Activated CD8-positive, alpha-beta memory T cell treated with anti-CD3 and anti-CD28 coated beads, Interleukin-2, amount 10 ng/mL, durations not matched to agents 7 days and 5 days (primary cell): ENCODE measurements at regions not wholly inside any gene's neighbourhood (a gene's known extent, or its start where the extent isn't known, plus 50 kb on each side); places are given as distances from the start of the nearest gene placed in this dataset.
"Not testable (repeated sequence)": the region's sequence is repeated elsewhere in the genome, so short reads cannot be mapped to it uniquely, and the experiment has no call there.

ENCODE experiments used
- ATAC-seq: fragments of 150-1000 bp; cut with Tn5 transposase; one replicate; pipeline ENCODE4 v1.10.0; 2021; ENCODE audit warnings: moderate library complexity
- CTCF ChIA-PET: fragments of 350-600 bp; sonication (Branson Sonifier 250); formaldehyde crosslinking; loops from one replicate; lab custom pipeline; 2021; ENCODE audit warnings: antibody characterized with exemption; lab: Charles Lee
- DNase-seq: peaks from one replicate; pipeline ENCODE4 v3.0.0-alpha.2; 2020
- H3K27ac Mint-ChIP-seq: one replicate; pipeline ENCODE4 v1.8.0; 2021; ENCODE audit warnings: mild to moderate bottlenecking, mixed read lengths
- H3K27me3 Mint-ChIP-seq: one replicate; pipeline ENCODE4 v1.8.0; 2021; ENCODE audit warnings: mixed read lengths
- H3K36me3 Mint-ChIP-seq: one replicate; pipeline ENCODE4 v1.8.0; 2021; ENCODE audit warnings: mild to moderate bottlenecking, mixed read lengths
- H3K4me1 Mint-ChIP-seq: one replicate; pipeline ENCODE4 v1.8.0; 2021; ENCODE audit warnings: mixed read lengths
- H3K4me3 Mint-ChIP-seq: one replicate; pipeline ENCODE4 v1.8.0; 2021; ENCODE audit warnings: mild to moderate bottlenecking, moderate library complexity, mixed read lengths
- H3K9me3 Mint-ChIP-seq: one replicate; pipeline ENCODE4 v1.8.0; 2022; ENCODE audit warnings: low read depth, mixed read lengths

DNA sequence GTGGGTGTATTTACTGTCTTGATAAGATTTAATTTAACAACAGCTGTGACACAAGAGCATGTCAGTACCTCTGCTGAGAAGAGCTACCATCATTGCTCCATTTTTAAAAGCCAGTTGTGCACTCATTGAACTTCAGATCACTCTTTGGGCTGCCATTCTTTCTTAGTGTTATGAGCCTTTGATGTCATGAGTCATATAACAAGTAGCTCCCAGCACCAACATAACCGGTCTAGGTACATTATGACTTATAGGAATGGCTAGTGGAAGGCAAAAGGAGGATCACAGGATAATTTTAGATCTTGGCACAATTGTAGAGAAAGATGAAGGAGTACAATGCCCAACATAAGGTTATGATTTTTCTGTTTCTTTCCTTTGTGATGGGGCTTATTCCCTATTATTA lies 170.8 kb upstream of the FBN2 start:
- no peak overlapping the region for H3K4me3 Mint-ChIP-seq
- CTCF ChIA-PET = no interaction called here
- no peak for ATAC-seq

DNA sequence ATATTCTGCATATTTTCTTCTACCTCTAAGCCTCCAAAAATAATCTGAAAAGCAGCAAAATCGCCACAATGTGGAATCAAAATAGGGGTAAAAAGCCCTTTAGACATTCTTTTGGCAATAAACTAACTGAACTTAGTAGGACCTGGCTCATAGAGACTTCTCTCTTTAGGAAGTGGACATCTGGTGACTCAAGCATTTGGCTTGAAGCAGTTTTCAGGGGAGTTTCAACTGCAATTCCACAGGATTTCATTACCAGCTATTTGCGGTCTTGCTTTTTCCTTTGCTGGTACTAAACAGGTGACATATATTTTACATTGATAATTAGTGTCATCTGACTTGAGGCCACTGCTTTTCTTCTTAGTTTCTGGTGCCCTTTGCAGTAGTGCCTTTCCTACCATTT lies 173.2 kb upstream of the FBN2 start:
- ATAC-seq = no peak

More for the DNA sequence above, 170.8 kb upstream of the FBN2 start:
- no peak for DNase-seq
- no peak overlapping the region for H3K27ac Mint-ChIP-seq
- H3K27me3 Mint-ChIP-seq = no peaks in the 10 kb centered on the region
- H3K4me1 Mint-ChIP-seq = no peaks in the 10 kb centered on the region
- no peaks in the 10 kb centered on the region for H3K9me3 Mint-ChIP-seq
- H3K36me3 Mint-ChIP-seq = no peaks in the 10 kb centered on the region

DNA sequence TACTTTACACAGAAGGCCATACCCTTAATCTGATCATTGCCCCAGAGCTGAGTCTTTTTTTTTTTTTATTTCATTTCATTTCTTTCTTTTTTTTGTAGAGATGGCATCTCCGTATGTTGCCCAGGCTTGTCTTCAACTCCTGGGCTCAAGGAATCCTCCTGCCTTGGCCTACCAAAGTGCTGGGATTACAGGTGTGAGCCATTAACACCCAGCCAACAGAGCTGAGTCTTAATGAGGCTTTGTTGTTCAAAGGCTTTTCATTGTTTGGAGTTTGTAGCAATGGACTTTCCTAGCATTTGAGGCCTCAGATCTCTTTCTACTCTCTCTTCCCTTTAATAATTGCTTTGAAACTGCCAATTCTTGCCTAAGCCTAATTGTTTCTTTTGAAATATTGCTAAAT lies 176.5 kb upstream of the FBN2 start:
- no peak for ATAC-seq
- DNase-seq = no peak
- H3K27me3 Mint-ChIP-seq = no peaks in the 10 kb centered on the region
- CTCF ChIA-PET = no interaction called here
- H3K27ac Mint-ChIP-seq = no peak overlapping the region
- H3K4me3 Mint-ChIP-seq = no peak overlapping the region
- no peaks in the 10 kb centered on the region for H3K36me3 Mint-ChIP-seq
- no peaks in the 10 kb centered on the region for H3K4me1 Mint-ChIP-seq
- H3K9me3 Mint-ChIP-seq = peaks cover 3% of the 10 kb centered on the region

More for the DNA sequence above, 173.2 kb upstream of the FBN2 start:
- Mint-ChIP-seq H3K9me3 (peaks cover 3% of the 10 kb centered on the region), H3K4me1 (no peaks in the 10 kb centered on the region), H3K27me3 (no peaks in the 10 kb centered on the region), H3K36me3 (no peaks in the 10 kb centered on the region), H3K4me3 (no peak overlapping the region), H3K27ac (no peak overlapping the region)
- CTCF ChIA-PET = no interaction called here
- DNase-seq = no peak

DNA sequence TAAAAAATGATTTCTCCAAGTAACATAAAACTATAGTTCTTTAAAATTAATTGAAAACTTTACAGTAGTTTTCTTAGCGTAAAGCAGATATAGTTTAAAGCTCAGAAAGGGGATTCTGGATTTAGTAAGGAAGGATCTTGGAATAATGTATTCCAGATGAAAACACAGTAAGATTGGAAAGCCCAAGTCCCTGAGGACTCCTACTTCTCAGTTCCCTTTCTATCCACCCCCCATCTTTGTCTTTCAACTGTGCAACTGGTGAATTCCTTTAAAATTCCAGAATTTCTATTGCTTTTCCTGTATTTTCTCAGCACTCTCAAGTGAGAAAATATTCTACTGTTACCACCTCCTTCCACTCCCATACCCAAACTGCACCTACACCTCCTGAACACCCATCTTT lies 184.5 kb upstream of the FBN2 start:
- CTCF ChIA-PET = no interaction called here
- Mint-ChIP-seq H3K4me3 (no peak overlapping the region), H3K27me3 (no peaks in the 10 kb centered on the region), H3K9me3 (peaks cover 3% of the 10 kb centered on the region), H3K4me1 (no peaks in the 10 kb centered on the region), H3K27ac (no peak overlapping the region), H3K36me3 (no peaks in the 10 kb centered on the region)
- DNase-seq (no peak), ATAC-seq (no peak)

DNA sequence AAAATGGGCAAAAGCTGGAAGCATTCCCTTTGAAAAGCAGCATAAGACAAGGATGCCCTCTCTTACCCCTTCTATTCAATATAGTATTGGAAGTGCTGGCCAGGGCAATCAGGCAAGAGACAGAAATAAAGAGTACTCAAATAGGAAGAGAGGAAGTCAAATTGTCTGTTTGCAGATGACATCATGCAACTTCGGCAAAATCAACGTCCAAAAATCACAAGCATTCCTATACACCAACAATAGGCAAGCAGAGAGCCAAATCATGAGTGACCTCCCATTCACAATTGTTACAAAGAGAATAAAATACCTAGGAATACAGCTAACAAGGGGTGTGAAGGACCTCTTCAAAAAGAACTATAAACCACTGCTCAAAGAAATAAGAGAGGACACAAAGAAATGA lies 192.0 kb upstream of the FBN2 start:
- H3K27ac Mint-ChIP-seq, CTCF ChIA-PET, H3K4me1 Mint-ChIP-seq, H3K4me3 Mint-ChIP-seq, H3K36me3 Mint-ChIP-seq, DNase-seq, ATAC-seq, H3K9me3 Mint-ChIP-seq, H3K27me3 Mint-ChIP-seq: not testable (repeated sequence)

DNA sequence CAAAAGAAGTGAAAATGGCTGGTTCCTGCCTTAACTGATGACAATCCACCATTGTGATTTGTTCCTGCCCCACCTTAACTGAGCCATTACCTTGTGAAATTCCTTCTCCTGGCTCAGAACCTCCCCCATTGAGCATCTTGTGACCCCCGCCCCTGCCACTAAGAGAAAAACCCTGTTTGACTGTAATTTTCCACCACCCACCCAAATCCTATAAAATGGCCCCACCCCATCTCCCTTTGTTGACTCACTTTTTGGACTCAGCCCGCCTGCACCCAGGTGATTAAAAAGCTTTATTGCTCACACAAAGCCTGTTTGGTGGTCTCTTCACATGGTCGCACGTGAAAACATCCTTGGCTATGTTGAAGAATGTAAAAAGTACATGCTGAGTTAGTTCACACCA lies 197.6 kb upstream of the FBN2 start:
- H3K4me1 Mint-ChIP-seq, H3K9me3 Mint-ChIP-seq, H3K36me3 Mint-ChIP-seq, CTCF ChIA-PET, H3K4me3 Mint-ChIP-seq, H3K27me3 Mint-ChIP-seq, H3K27ac Mint-ChIP-seq, ATAC-seq, DNase-seq: not testable (repeated sequence)

DNA sequence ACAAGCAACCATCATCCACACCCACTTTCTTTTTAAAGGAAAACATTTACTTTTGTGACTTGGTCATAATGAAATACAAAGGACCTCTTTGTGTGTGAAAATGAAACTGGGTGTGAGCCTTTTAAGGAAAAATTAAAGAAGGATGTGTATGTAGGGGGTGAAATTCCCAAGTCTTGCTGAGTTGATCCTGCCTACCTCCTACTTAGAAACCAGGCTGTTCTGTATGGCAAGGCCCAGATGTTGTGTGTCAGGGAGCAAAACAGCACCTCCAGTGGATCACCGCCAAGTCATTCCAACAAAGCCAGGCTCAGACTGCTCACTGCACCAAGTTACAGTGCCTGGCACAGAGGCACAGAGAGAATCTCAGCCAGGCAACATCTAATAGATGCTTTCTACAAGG lies 198.5 kb upstream of the FBN2 start:
- no peak overlapping the region for H3K27ac Mint-ChIP-seq
- DNase-seq = no peak
- no peaks in the 10 kb centered on the region for H3K36me3 Mint-ChIP-seq
- ATAC-seq = no peak
- H3K4me1 Mint-ChIP-seq = no peaks in the 10 kb centered on the region
- CTCF ChIA-PET = no interaction called here
- no peaks in the 10 kb centered on the region for H3K9me3 Mint-ChIP-seq
- no peaks in the 10 kb centered on the region for H3K27me3 Mint-ChIP-seq
- no peak overlapping the region for H3K4me3 Mint-ChIP-seq

DNA sequence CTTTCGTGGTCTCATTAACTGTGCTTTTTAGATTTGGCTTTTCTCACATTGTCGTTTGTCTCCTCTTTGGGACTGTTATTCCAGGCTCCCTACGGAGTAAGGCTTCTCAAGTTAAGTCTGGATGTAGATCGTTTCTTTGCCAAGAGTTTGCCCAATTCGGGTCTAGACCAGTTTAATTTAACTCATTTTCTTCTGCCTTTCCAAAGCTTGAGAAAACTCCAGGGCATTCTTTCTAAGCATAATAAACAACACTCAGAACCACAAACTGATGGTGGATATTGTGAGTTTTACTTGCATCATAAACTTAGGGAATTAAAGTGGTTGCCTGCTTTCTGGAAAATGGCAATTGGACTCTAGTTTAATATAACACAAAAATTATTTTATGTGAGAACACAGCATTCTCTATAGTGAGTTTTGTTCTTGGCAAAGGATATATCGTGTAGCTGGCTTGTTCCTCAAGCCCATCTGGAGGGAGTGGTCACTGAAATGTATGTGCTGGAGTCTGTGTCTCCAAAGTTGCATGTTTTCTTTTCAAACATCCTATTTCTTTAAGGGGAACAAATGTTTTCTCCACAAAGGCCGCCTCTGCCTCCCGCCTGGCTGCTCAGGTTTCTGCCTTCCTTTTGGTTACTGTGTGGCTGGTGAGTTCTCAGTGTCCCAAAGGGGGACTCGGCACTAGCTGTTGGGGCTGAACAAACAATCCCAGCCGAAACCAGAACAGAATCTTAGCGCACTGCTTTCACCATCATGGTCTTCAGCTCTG lies 211.3 kb upstream of the FBN2 start:
- Mint-ChIP-seq H3K9me3 (peaks cover 2% of the 10 kb centered on the region), H3K4me1 (no peaks in the 10 kb centered on the region), H3K27me3 (no peaks in the 10 kb centered on the region), H3K4me3 (no peak overlapping the region), H3K36me3 (no peaks in the 10 kb centered on the region), H3K27ac (no peak overlapping the region)
- DNase-seq (no peak), ATAC-seq (no peak)
- CTCF ChIA-PET = no interaction called here

DNA sequence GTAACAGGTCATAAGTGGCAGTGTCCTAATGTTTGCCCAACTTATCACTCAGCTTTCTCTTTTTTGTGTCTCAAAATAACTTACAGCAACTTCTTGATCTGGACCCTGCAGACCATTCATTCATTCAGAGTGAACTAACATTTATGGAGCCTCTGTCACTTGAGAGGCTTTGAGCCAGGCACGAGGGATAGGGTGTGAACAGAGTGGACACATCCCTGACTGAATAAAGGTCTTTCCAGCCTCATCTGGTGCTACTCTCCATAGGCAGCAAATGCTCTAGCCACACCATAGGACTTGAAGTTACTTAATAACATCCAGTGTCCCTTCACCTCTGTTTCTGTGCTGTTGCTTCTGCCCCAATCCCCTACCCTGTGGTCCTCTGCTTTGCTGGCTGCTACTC lies 212.1 kb upstream of the FBN2 start:
- no peaks in the 10 kb centered on the region for H3K27me3 Mint-ChIP-seq
- ATAC-seq = no peak
- no peak for DNase-seq
- CTCF ChIA-PET = no interaction called here
- H3K27ac Mint-ChIP-seq = no peak overlapping the region
- H3K4me1 Mint-ChIP-seq = no peaks in the 10 kb centered on the region
- peaks cover 2% of the 10 kb centered on the region for H3K9me3 Mint-ChIP-seq
- no peaks in the 10 kb centered on the region for H3K36me3 Mint-ChIP-seq
- H3K4me3 Mint-ChIP-seq = no peak overlapping the region

DNA sequence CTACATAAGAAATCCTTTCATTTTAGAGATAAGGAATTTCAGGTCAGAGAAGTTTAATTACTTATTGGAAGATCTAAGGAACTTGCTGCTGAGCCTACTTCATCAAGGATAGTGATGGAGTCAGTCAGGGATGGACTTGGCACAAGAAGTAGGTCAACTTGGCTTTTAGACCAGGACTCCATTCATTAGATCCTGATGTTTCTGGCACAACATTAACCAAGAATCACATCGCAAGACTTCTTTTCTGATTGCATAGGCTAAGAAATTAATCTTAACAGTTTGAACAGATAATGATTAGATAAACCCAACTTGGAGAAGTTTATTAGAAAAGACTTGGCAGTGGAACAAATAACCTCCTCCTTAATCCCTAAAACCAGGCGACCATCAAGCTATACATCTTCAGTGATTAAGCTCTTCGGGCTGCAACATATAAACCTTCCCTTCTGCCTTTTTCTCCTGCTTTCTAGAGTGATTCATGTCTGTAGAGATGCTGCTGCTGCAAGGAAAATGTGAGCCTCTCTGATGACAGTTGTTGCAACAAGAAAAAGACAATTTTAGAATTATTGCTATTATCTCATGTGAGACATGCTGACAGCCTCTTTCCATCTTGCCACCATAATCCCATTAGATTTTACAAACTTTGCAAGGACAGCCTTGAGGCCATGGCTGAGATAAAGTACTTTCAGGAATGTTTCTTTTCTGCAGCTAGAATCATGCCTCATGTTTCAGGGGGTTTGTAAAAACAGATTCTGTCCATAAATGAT lies 207.9 kb upstream of the SLC27A6 start:
- no peak for DNase-seq
- no peak for ATAC-seq
- Mint-ChIP-seq H3K4me3 (no peak overlapping the region), H3K27me3 (no peaks in the 10 kb centered on the region), H3K9me3 (peaks cover 7% of the 10 kb centered on the region), H3K27ac (no peak overlapping the region), H3K36me3 (no peaks in the 10 kb centered on the region), H3K4me1 (no peaks in the 10 kb centered on the region)
- CTCF ChIA-PET = no interaction called here

DNA sequence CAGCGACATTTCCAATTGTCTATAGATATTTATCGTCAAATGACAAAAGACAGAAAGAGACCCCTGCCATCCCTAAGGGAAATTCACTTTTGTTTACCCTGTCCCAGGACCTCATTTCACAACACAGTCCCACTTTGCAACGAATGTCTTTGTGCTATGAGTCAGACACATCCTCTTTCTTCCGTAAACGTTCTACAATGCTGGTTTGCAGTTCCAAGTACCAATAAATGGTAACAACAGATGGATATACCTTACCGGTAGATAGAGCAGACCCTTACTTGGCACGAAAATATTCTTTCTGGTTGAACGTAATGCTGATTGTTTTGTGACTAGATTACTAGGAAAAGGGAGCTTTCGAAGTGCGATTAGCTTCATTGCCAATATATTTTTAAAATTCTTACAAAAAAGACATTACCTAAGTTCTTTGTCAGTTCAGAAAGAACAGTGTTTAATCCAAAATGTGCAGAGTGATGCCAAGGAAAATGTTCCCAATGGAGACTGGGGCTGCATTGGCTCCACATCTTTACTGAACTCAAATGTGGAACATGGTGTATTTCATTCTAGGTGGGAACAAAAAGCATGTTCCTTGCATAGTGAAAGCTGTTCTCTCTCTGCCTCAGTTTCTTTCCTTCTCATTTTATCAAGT lies 202.5 kb upstream of the SLC27A6 start:
- Mint-ChIP-seq H3K27ac (no peak overlapping the region), H3K27me3 (no peaks in the 10 kb centered on the region), H3K36me3 (no peaks in the 10 kb centered on the region), H3K9me3 (peaks cover 2% of the 10 kb centered on the region), H3K4me1 (no peaks in the 10 kb centered on the region), H3K4me3 (no peak overlapping the region)
- CTCF ChIA-PET = no interaction called here
- no peak for ATAC-seq
- no peak for DNase-seq

DNA sequence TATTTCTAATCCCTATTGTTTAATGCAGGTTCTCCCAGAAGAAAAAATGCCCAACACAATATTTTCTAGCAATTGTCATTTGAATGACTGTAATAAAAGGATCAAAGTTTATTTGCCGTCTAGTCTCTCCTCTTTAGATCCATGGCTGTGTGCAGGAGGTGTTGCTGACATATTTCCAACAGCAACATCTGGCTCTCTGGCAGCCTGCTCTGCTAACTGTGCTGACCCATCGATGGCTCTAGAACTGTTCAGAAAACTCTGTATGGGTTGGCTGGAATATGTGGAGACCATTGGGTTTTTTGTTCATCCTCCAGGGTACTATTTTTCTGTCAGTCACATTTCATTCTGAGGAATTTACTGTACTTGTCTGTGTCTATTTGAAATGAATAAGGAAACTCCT lies 202.0 kb upstream of the SLC27A6 start:
- CTCF ChIA-PET = no interaction called here
- Mint-ChIP-seq H3K27ac (no peak overlapping the region), H3K4me3 (no peak overlapping the region), H3K9me3 (peaks cover 2% of the 10 kb centered on the region), H3K27me3 (no peaks in the 10 kb centered on the region), H3K4me1 (no peaks in the 10 kb centered on the region), H3K36me3 (no peaks in the 10 kb centered on the region)
- ATAC-seq = no peak
- DNase-seq = no peak

DNA sequence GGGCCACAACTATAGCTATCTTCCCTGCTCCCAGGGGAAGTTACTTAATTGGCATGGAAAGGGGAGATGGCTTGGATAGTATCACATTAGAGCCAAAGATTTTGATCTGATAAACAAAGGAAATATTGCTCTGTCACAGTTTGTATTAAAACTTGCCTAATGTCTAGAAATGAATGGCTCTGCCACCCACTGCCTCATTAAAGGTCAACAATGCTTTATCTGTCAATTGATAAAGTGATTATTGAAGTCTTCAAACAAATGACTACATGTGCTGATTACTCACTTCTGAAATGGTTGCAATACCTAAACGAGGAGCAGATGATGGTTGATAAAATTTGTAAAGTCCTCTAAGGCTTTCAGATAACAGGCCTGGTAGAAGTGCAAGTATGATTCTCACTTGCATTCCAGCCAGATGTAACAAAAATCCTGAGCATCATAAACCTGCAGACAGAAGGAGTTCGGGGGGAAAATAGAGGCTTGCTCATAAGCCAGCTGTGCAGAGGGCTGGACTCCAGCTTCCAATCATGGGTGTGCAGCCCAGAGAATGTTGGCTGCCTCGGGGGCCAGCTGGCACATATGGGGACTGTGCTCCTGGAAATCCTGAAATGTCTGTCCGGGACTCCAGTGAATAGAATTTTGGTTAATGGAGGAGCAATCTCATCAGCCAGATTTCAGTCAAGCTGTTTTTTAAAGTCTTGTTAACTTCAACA lies 200.5 kb upstream of the SLC27A6 start:
- CTCF ChIA-PET = no interaction called here
- DNase-seq (no peak), ATAC-seq (no peak)
- Mint-ChIP-seq H3K36me3 (no peaks in the 10 kb centered on the region), H3K27me3 (no peaks in the 10 kb centered on the region), H3K27ac (no peak overlapping the region), H3K4me3 (no peak overlapping the region), H3K4me1 (no peaks in the 10 kb centered on the region), H3K9me3 (peaks cover 2% of the 10 kb centered on the region)
